Bronchial epithelial cell (primary cell): ENCODE measurements at regions not wholly inside any gene's neighbourhood (a gene's known extent, or its start where the extent isn't known, plus 50 kb on each side); places are given as distances from the start of the nearest gene placed in this dataset.
A peak's percentile ranks its signal among the peaks of the same experiment; 100 is the strongest.
"Not testable (repeated sequence)": the region's sequence is repeated elsewhere in the genome, so short reads cannot be mapped to it uniquely, and the experiment has no call there.

Source experiments
- DNase-seq: peaks from one replicate; pipeline ENCODE4 v3.0.0-alpha.2; 2010; ENCODE audit warnings: low read depth
- FAIRE-seq: peaks from 2 replicates; lab custom pipeline; 2011; peaks lifted over from hg19 to GRCh38; lab: Jason Lieb, UNC
- H3K27me3 ChIP-seq: 2 replicates; pipeline ENCODE4 v1.5.1; 2011; ENCODE audit warnings: low read length; ENCODE audit not compliant: control insufficient read depth, insufficient read depth
- H3K36me3 ChIP-seq: 2 replicates; pipeline ENCODE4 v1.5.1; 2011; ENCODE audit warnings: low read length; ENCODE audit not compliant: control insufficient read depth, insufficient read depth
- H3K4me3 ChIP-seq: 2 replicates; pipeline ENCODE4 v1.5.1; 2011; ENCODE audit warnings: mild to moderate bottlenecking, low read depth, low read length, control low read depth
- CTCF ChIP-seq: IDR thresholded peaks from 2 replicates; pipeline ENCODE4 v1.5.1; 2011; ENCODE audit warnings: mild to moderate bottlenecking, moderate library complexity, low read length, control low read depth, inconsistent platforms; ENCODE audit not compliant: insufficient read depth, severe bottlenecking

DNA sequence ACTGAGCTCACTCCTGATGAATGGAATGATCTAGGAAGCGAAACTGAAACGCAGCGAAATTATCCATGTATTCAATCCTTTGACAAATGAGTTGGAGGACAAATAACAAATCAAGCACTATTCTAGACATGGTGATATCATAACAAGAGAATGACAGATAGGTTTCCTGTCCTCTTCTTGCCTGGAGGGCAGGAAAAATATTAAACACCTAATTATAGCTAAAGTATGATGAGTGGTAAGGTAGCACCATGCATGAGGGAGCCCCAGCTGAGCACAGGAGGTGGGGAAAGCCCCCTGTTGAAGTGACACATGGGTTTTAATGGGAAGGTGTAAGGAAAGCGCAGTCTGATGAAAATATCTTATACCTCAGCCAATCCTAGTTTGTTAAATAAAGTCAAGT, 225.2 kb downstream of the NPR3 start:
- Histone ChIP-seq H3K4me3 (no peak overlapping the region), H3K36me3 (no peaks in the 10 kb centered on the region), H3K27me3 (no peaks in the 10 kb centered on the region)
- TF ChIP-seq CTCF, result no peak
- DNase-seq, result no peak
- FAIRE-seq, result no peak

DNA sequence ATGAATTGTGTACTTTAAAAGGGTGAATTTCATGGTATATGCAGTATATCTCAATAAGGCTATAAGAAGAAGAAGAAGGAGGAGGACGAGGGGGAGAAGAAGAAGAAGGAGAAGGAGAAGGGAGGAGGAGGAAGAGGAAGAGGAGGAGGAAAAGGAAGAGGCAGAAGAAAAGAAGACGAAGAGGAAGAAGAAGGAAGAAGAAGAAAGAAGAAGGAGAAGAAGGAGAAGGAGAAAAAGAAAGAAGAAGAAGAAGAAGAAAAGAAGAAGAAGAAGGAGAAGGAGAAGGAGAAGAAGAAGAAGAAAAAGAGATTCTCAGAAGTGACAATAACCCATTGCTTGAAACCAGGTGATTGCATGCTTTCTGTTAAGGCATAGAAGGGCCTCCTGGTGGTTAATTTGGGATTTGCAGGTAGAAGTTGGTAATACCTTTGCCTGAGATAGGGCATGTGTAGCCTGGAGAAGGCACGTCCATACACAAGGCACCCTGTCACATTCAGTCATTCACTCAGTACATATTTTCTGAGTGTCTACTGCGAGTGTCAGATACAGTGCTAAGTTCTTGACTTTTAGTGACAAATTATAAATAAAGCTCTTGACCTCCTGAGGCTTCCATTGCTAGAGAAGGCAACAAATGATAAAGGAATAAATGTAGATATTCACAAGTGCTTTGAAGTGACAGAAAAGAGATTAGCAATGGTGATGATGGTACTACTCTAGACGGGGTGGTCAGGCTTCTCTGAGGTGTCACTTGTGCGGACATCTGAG, 231.3 kb downstream of the NPR3 start:
- FAIRE-seq (no peak), DNase-seq (peak; percentile 35)
- H3K36me3 ChIP-seq, result no peaks in the 10 kb centered on the region
- H3K27me3 ChIP-seq, result no peaks in the 10 kb centered on the region
- peak; percentile 42 for TF ChIP-seq CTCF
- H3K4me3 ChIP-seq, result no peak overlapping the region

DNA sequence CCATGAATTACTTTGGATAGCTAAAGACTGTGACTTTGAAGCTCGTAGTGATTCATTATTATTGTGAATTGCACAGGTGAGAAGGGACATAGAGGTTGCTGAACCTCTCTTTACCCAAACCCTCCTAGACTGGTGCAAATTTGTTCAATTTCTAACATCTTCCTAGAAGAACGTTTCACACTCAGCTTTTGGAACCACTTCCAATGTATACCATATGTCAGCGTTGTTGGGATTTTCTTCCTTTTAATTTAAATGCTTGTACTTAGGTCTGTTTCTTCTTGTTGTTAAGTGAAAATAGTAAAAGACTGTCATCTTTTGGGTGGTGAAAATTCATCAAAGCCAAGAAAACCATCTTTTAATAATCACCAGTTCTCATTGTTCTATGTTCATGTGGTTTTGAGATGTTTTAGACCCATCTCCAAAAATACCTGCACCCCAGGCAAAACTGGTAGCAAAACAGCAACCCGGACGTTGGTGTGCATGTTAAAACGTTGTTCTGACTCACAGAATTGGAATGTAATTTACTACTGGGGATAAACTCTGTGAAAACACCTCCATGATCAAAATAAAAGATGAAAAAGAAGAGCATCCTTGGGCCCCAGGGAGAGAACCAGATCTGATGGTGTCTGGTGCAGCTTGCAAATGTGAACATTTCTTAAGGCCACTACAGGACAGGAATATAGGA, 238.3 kb downstream of the NPR3 start:
- H3K4me3 ChIP-seq, result no peak overlapping the region
- H3K36me3 ChIP-seq, result no peaks in the 10 kb centered on the region
- no peak for TF ChIP-seq CTCF
- no peaks in the 10 kb centered on the region for H3K27me3 ChIP-seq
- no peak for FAIRE-seq
- DNase-seq, result peak; percentile 66

DNA sequence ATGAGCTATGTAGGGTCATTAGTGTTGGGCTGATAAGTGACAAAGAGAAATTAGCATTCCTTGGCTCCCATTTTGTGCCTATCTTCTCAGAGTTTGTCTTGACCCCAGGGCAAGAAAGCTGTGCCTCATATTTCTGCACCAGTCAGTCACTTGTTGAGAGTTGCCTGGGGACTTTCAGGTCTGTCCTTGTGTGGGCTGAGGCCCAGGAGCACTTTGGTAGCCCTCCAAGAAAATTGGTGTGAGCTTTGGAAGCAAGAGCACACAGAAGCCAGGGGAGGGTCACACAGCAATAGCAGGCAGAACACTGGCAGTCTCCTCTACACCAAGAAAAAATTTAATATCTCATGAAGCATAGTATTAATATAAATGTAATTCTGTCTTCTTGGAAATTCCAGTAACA, 239.9 kb downstream of the NPR3 start:
- DNase-seq (no peak), FAIRE-seq (no peak)
- Histone ChIP-seq H3K36me3 (no peaks in the 10 kb centered on the region), H3K4me3 (no peak overlapping the region), H3K27me3 (no peaks in the 10 kb centered on the region)
- TF ChIP-seq CTCF, result no peak

DNA sequence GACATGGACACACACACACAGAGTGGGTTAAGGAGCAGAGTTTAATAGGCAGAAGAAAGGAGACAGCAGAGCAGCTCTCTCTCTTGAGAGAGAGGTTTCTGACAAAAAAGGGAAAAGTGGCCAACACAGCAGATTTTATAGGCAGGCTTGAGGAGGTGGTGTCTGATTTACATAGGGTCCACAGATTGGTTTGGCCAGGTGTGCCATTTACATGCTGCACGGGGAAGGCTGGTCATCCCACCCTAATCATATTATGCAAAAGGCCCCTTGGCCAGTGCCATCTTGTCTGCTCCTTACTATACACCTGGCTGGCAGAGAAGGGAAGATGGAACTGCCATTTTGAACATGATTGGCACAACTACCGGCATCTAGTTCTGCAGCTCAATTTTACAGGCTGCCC, 240.8 kb downstream of the NPR3 start:
- DNase-seq (no peak), FAIRE-seq (no peak)
- Histone ChIP-seq H3K27me3 (no peaks in the 10 kb centered on the region), H3K36me3 (no peaks in the 10 kb centered on the region), H3K4me3 (no peak overlapping the region)
- no peak for TF ChIP-seq CTCF

GRCh38 chr5:32952421-32952820, 241.3 kb downstream of the NPR3 start:
- not testable (repeated sequence) for DNase-seq, FAIRE-seq, H3K4me3 ChIP-seq, H3K27me3 ChIP-seq, H3K36me3 ChIP-seq
